Calu3 (cell line): ENCODE measurements at regions not wholly inside any gene's neighbourhood (a gene's known extent, or its start where the extent isn't known, plus 50 kb on each side); places are given as distances from the start of the nearest gene placed in this dataset.

Source experiments
- BruUV-seq: library from RNA; stranded (reverse); fragments of 400-500 nt; replicated peaks from 2 replicates; lab custom pipeline; 2021; lab: Mats Ljungman, UMichigan
- CTCF ChIA-PET: fragments of 300-600 bp; sonication (Branson Sonifier 250); formaldehyde crosslinking; loops from one replicate; lab custom pipeline; 2022; ENCODE audit warnings: antibody characterized with exemption; lab: Charles Lee
- DNase-seq: peaks from one replicate; pipeline ENCODE4 v3.0.0; 2022
- H3K27ac Mint-ChIP-seq: one replicate; pipeline ENCODE4 v1.8.0; 2022; ENCODE audit warnings: mixed read lengths; ENCODE audit not compliant: unreplicated experiment
- H3K27me3 Mint-ChIP-seq: one replicate; pipeline ENCODE4 v1.8.0; 2022; ENCODE audit warnings: mixed read lengths; ENCODE audit not compliant: unreplicated experiment
- H3K36me3 Mint-ChIP-seq: one replicate; pipeline ENCODE4 v1.8.0; 2022; ENCODE audit warnings: mild to moderate bottlenecking, moderate library complexity, mixed read lengths; ENCODE audit not compliant: insufficient read depth, unreplicated experiment
- H3K4me1 Mint-ChIP-seq: one replicate; pipeline ENCODE4 v1.8.0; 2022; ENCODE audit warnings: mild to moderate bottlenecking, low read depth, mixed read lengths; ENCODE audit not compliant: unreplicated experiment
- H3K4me3 Mint-ChIP-seq: one replicate; pipeline ENCODE4 v1.8.0; 2022; ENCODE audit warnings: mild to moderate bottlenecking, low read depth, moderate library complexity, mixed read lengths; ENCODE audit not compliant: unreplicated experiment
- H3K9me3 Mint-ChIP-seq: one replicate; pipeline ENCODE4 v1.8.0; 2022; ENCODE audit warnings: low read depth, mixed read lengths; ENCODE audit not compliant: unreplicated experiment
- CTCF ChIP-seq: fragments of 200-600 bp; IDR thresholded peaks from one replicate; pipeline ENCODE4 v1.8.0; 2022; ENCODE audit warnings: antibody characterized with exemption; ENCODE audit not compliant: unreplicated experiment
- intact Hi-C: fragments of 100-400 bp; cut with micrococcal nuclease; formaldehyde crosslinking; loops from one replicate; pipeline ENCODE4 v1.10.0; 2022; ENCODE audit not compliant: unreplicated experiment

GRCh38 chr12:33967760-33968159 is 54.5 kb upstream of the ALG10 start:
- H3K27me3 Mint-ChIP-seq = no peaks in the 10 kb centered on the region
- no peak for DNase-seq
- intact Hi-C loops = no loop called here
- H3K4me3 Mint-ChIP-seq = no peak overlapping the region
- no peaks in the 10 kb centered on the region for H3K36me3 Mint-ChIP-seq
- peaks cover 2% of the 10 kb centered on the region for H3K9me3 Mint-ChIP-seq
- H3K27ac Mint-ChIP-seq = no peak overlapping the region
- no peak for TF ChIP-seq CTCF
- H3K4me1 Mint-ChIP-seq = no peaks in the 10 kb centered on the region
- no TSS peak for BruUV-seq
- CTCF ChIA-PET = no interaction called here
